SK-N-SH (cell line): ENCODE measurements at regions not wholly inside any gene's neighbourhood (a gene's known extent, or its start where the extent isn't known, plus 50 kb on each side); places are given as distances from the start of the nearest gene placed in this dataset.

Experiments
- CTCF ChIP-seq: fragments of 200-600 bp; sonication (generic); IDR thresholded peaks from 2 replicates; pipeline ENCODE4 v1.6.1; 2017; ENCODE audit warnings: antibody characterized with exemption, mild to moderate bottlenecking, moderate library complexity
- ELF1 ChIP-seq: IDR thresholded peaks from 2 replicates; pipeline ENCODE4 v1.4.0; 2012
- EZH2phosphoT487 ChIP-seq: fragments of 200-600 bp; sonication (generic); IDR thresholded peaks from 2 replicates; pipeline ENCODE4 v1.6.1; 2017; ENCODE audit warnings: low read depth, mixed run types, mild to moderate bottlenecking, antibody characterized with exemption, moderate library complexity, borderline replicate concordance
- GATA2 ChIP-seq: sonication (generic); formaldehyde crosslinking; IDR thresholded peaks from 2 replicates; pipeline ENCODE4 v1.5.0; 2020; ENCODE audit warnings: mild to moderate bottlenecking, missing genetic modification reagents
- MAX ChIP-seq: IDR thresholded peaks from 2 replicates; pipeline ENCODE4 v1.4.0; 2012; ENCODE audit warnings: low read depth
- MEF2A ChIP-seq: IDR thresholded peaks from 2 replicates; pipeline ENCODE4 v1.4.0; 2012; ENCODE audit warnings: low read depth, borderline replicate concordance
- MXI1 ChIP-seq: IDR thresholded peaks from 2 replicates; pipeline ENCODE4 v1.6.1; 2012; ENCODE audit warnings: mild to moderate bottlenecking, low read depth, low read length, improper control_type of control experiment
- POLR2AphosphoS5 ChIP-seq: IDR thresholded peaks from 2 replicates; pipeline ENCODE4 v1.6.1; 2012; ENCODE audit warnings: low read depth, low read length
- RXRA ChIP-seq: IDR thresholded peaks from 2 replicates; pipeline ENCODE4 v1.4.0; 2012; ENCODE audit warnings: low read depth, mild to moderate bottlenecking, borderline replicate concordance
- TCF12 ChIP-seq: IDR thresholded peaks from 2 replicates; pipeline ENCODE4 v1.4.0; 2012
- TEAD4 ChIP-seq: IDR thresholded peaks from 2 replicates; pipeline ENCODE4 v1.4.0; 2012; ENCODE audit warnings: mild to moderate bottlenecking, borderline replicate concordance; ENCODE audit not compliant: insufficient read depth
- TF ChIP-seq, protein P1 (sequence below): fragments of 150-350 bp; IDR thresholded peaks from 2 replicates; pipeline ENCODE4 v1.6.1; 2017; ENCODE audit warnings: antibody characterized with exemption, low read length, low read depth, borderline replicate concordance
- TF ChIP-seq, protein P2 (sequence below): IDR thresholded peaks from 2 replicates; pipeline ENCODE4 v1.6.1; 2012; ENCODE audit warnings: mild to moderate bottlenecking, low read depth, low read length, moderate library complexity

DNA sequence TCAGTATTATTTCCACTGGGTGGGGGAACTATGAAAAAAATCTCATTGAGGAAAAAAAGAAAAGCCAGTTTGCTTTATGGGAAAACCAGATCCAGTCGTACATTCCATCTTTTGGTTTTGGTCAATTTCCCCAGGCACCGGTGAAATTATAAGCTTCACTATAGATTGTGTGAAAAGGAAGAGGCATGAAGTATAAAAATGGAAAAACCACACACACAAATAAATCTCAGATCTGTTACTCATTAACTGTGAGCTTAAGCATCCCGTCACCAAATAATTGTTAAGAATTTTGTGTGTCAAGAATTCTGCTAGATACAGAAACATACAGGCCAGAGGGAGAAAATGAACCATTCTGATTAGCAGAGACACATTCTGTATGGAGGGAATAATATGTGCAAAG is 405.5 kb upstream of the CELF2 start:
- TF ChIP-seq MAX: no peak
- TF ChIP-seq, protein P1, sequence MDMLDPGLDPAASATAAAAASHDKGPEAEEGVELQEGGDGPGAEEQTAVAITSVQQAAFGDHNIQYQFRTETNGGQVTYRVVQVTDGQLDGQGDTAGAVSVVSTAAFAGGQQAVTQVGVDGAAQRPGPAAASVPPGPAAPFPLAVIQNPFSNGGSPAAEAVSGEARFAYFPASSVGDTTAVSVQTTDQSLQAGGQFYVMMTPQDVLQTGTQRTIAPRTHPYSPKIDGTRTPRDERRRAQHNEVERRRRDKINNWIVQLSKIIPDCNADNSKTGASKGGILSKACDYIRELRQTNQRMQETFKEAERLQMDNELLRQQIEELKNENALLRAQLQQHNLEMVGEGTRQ: no peak
- TF ChIP-seq CTCF: no peak
- TF ChIP-seq TCF12: no peak
- no peak for TF ChIP-seq GATA2 (CRISPR knock-in tag)
- no peak for TF ChIP-seq TEAD4
- no peak for TF ChIP-seq MXI1
- TF ChIP-seq, protein P2, sequence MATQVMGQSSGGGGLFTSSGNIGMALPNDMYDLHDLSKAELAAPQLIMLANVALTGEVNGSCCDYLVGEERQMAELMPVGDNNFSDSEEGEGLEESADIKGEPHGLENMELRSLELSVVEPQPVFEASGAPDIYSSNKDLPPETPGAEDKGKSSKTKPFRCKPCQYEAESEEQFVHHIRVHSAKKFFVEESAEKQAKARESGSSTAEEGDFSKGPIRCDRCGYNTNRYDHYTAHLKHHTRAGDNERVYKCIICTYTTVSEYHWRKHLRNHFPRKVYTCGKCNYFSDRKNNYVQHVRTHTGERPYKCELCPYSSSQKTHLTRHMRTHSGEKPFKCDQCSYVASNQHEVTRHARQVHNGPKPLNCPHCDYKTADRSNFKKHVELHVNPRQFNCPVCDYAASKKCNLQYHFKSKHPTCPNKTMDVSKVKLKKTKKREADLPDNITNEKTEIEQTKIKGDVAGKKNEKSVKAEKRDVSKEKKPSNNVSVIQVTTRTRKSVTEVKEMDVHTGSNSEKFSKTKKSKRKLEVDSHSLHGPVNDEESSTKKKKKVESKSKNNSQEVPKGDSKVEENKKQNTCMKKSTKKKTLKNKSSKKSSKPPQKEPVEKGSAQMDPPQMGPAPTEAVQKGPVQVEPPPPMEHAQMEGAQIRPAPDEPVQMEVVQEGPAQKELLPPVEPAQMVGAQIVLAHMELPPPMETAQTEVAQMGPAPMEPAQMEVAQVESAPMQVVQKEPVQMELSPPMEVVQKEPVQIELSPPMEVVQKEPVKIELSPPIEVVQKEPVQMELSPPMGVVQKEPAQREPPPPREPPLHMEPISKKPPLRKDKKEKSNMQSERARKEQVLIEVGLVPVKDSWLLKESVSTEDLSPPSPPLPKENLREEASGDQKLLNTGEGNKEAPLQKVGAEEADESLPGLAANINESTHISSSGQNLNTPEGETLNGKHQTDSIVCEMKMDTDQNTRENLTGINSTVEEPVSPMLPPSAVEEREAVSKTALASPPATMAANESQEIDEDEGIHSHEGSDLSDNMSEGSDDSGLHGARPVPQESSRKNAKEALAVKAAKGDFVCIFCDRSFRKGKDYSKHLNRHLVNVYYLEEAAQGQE: no peak
- no peak for TF ChIP-seq POLR2AphosphoS5
- no peak for TF ChIP-seq ELF1
- TF ChIP-seq EZH2phosphoT487: no peak
- no peak for TF ChIP-seq RXRA
- TF ChIP-seq MEF2A: no peak
